HG02840 (cell line): ENCODE measurements at regions not wholly inside any gene's neighbourhood (a gene's known extent, or its start where the extent isn't known, plus 50 kb on each side); places are given as distances from the start of the nearest gene placed in this dataset.

Source experiments
- ATAC-seq: cut with Tn5 transposase; IDR thresholded peaks from one replicate; pipeline ENCODE4 v1.9.1; 2021; ENCODE audit warnings: mild to moderate bottlenecking, moderate library complexity, moderate number of reproducible peaks; ENCODE audit not compliant: unreplicated experiment, low FRiP score

DNA sequence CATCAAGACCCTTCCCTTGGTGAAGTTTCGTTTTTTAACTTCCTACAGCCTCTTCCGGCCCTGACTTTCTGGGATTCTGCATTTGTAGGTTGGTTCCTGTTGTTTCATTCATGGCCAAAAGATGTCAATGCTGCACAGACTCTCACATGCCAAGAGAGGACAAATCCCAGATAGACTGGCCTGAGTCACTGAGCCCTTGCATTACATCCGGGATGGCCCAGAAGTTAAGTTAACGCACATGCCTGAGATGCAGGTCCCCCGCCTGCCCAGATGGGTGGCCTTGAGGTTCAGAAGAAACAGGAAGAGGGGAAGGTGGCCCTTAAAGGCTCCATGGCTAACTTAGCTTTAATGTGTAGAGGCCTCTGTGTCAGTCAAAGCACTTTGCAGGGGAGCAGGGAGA lies 51.6 kb upstream of the SRGAP3 start:
- ATAC-seq, result no peak

DNA sequence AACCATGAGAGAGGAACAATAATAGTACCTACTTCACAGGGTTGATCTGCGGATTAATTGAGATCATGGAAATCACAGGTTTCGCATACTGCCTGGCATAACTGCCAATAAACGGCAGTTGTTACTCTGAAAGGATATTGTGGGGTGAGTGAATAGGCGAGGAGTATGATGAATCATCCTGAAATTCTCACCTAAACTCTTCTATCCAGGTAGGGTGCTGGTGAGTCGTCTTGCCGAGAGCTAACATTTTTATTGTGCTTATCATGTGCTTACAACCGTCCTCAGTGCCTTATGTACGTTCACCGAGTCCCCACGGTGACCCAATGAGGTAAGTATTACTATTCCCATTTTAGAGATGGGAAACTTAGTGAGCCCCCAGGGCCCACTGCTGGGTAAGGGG lies 52.4 kb upstream of the SRGAP3 start:
- no peak for ATAC-seq

DNA sequence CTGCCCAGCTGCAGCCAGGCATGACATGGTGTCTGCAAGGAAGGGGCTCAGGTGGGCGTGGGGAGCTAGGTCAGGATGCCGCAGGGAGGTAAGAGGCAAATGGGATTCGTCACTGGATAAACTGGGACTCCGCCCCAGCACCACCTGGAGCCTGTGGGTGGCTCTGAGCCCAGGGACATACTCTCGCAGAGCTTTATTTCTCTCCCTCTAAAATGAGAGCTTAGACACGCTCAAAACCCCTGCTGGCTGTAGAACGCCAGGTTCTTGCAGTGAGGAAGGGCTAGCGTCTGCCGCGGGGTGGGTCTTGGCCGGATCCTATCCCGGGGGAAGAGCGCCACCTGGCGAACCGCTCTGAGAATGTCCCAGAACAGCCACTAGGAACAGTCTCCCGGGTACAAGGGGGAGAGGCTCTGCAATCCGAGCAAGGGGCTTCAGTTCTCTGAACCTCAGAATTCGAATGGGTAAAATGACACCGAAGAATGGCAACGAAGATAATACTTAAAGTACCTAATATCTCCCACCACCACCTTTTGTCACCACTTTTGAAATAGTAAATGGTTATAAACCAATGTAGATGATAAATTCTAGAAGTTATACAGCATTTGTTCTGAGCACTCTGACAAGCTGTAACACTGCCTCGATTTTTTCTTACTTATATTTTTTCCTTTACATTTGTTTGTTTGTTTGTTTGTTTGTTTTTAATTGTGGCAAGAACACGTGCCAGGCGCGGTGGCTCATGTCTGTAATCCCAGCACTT lies 53.2 kb upstream of the SRGAP3 start:
- ATAC-seq, result peak; percentile 60

DNA sequence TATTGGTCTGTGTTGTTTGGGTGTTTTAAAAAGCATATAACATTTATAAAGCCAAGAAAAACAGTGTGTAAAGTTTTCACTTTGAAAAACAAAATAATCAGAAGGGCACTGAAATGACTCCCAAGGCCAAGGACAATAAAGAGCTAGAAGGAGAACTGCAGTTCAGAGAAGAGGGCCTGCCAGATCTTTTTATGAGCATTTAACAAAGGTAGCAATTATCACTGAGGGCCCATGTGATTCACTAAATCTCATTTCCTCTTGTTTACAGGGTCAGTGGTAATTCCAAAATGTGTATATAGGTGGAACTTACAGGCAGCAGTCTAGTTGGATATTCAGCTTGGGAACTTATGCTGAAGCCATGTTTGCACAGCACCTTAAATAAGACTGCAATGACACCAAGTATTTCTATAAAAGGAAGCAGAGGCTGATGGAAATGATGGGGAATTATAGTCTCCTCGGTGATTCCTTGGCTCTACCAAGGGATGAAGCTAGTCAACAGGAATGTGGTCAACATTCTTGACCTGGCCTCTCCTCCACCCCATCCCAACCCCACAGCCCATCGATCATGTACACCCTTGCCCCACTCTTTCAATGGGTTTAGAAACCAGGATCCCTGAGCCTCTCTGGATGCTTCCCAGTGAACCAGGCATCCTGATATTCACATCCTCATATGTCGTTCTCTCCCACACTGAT lies 54.4 kb upstream of the THUMPD3 start:
- ATAC-seq, result no peak

DNA sequence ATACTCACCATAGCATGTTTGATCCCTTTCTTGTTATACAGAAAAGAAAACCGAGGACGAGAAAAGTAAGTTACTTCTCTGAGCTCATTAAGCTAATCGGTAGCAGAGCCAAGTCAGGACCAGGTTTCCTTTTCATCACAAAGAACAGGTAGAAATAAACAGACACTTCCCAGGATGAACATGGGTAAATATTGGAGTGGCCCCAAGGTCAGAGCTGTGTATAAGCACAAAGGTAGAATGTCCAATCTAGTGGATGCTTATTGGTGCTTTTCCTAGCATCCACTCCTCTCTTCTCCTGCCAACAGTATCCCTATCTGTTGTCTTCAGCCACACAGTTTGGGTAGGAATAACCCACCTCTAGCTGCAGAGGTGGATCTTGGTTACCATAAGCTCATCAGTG lies 52.8 kb upstream of the THUMPD3 start:
- ATAC-seq, result no peak

DNA sequence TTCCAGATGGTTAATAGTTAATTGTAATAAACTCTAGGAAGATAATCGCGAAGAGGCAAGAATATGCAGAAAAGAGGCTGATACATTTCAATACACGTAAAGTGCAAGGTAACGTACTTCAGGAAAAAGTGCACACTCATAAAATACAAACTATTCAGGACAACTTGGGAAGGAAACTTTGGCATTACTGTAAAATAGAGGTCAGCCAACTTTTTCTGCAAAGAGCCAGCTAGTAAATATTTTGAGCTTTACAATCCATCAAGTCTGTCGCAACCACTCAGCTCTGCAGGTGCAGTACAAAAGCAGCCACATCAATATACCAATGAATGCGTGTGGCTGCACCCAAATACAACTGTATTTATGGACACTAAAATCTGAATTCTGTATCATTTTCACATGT lies 51.6 kb upstream of the THUMPD3 start:
- no peak for ATAC-seq
